ENCODE measurements at regions not wholly inside any gene's neighbourhood (a gene's known extent, or its start where the extent isn't known, plus 50 kb on each side); places are given as distances from the start of the nearest gene placed in this dataset.
"Not testable (repeated sequence)": the region's sequence is repeated elsewhere in the genome, so short reads cannot be mapped to it uniquely, and the experiment has no call there.

GRCh38 chr12:124706363-124706762 is 139.0 kb upstream of the NCOR2 start:
- DNase-seq (ENCODE audit: low spot score), result no peak

- no peak for DNase-seq (ENCODE audit: low spot score)
These were observed 138.2 kb upstream of the NCOR2 start for GRCh38 chr12:124705545-124706138.

GRCh38 chr12:124704619-124705018 is 137.2 kb upstream of the NCOR2 start:
- no peak for DNase-seq (ENCODE audit: low spot score)

- DNase-seq (ENCODE audit: low spot score), result no peak
These were observed 136.4 kb upstream of the NCOR2 start for GRCh38 chr12:124703856-124704255.

GRCh38 chr12:124702736-124703135 is 135.3 kb upstream of the NCOR2 start:
- no peak for DNase-seq (ENCODE audit: low spot score)

GRCh38 chr12:124700810-124701592 is 133.6 kb upstream of the NCOR2 start:
- DNase-seq (ENCODE audit: low spot score), result peak; percentile 59

- DNase-seq (ENCODE audit: low spot score), result no peak
These were observed 132.5 kb upstream of the NCOR2 start for GRCh38 chr12:124699909-124700308.

- no peak for DNase-seq (ENCODE audit: low spot score)
These were observed 131.5 kb upstream of the NCOR2 start for GRCh38 chr12:124698998-124699305.

GRCh38 chr12:124698211-124698997 is 131.0 kb upstream of the NCOR2 start:
- DNase-seq (ENCODE audit: low spot score), result no peak

GRCh38 chr12:124697722-124698121 is 130.3 kb upstream of the NCOR2 start:
- not testable (repeated sequence) for DNase-seq (ENCODE audit: low spot score)

GRCh38 chr12:124696693-124697476 is 129.5 kb upstream of the NCOR2 start:
- no peak for DNase-seq (ENCODE audit: low spot score)

- DNase-seq (ENCODE audit: low spot score), result no peak
These were observed 128.4 kb upstream of the NCOR2 start for GRCh38 chr12:124695861-124696260.

- DNase-seq (ENCODE audit: low spot score), result no peak
These were observed 127.6 kb upstream of the NCOR2 start for GRCh38 chr12:124694846-124695497.

- no peak for DNase-seq (ENCODE audit: low spot score)
These were observed 126.8 kb upstream of the NCOR2 start for GRCh38 chr12:124694250-124694649.

GRCh38 chr12:124693111-124693723 is 125.8 kb upstream of the NCOR2 start:
- DNase-seq (ENCODE audit: low spot score), result no peak

GRCh38 chr12:124692443-124692842 is 125.0 kb upstream of the NCOR2 start:
- no peak for DNase-seq (ENCODE audit: low spot score)

- DNase-seq (ENCODE audit: low spot score), result no peak
These were observed 124.0 kb upstream of the NCOR2 start for GRCh38 chr12:124691429-124691828.

GRCh38 chr12:124689631-124690030 is 122.2 kb upstream of the NCOR2 start:
- no peak for DNase-seq (ENCODE audit: low spot score)

GRCh38 chr12:124688356-124688992 is 121.1 kb upstream of the NCOR2 start:
- DNase-seq (ENCODE audit: low spot score), result no peak

- DNase-seq (ENCODE audit: low spot score), result no peak
These were observed 120.5 kb upstream of the NCOR2 start for GRCh38 chr12:124687917-124688316.
